Activated CD4-positive, alpha-beta T cell treated with anti-CD3 and anti-CD28 coated beads, Interleukin-2, amount 50 U/mL, for 48 hours (primary cell): ENCODE measurements at regions not wholly inside any gene's neighbourhood (a gene's known extent, or its start where the extent isn't known, plus 50 kb on each side); places are given as distances from the start of the nearest gene placed in this dataset.
A peak's percentile ranks its signal among the peaks of the same experiment; 100 is the strongest.
"Not testable (repeated sequence)": the region's sequence is repeated elsewhere in the genome, so short reads cannot be mapped to it uniquely, and the experiment has no call there.

Source experiments
- DNase-seq, 2 experiments: peaks; one replicate each; pipeline ENCODE4 v3.0.0-alpha.2; 2020

GRCh38 chr17:77322514-77323412 lies 182.0 kb downstream of the SEC14L1 start:
- no peak for DNase-seq

- peak in 1 of 2 experiments; percentile 21 for DNase-seq
These were observed 182.8 kb downstream of the SEC14L1 start for GRCh38 chr17:77323413-77324171.

GRCh38 chr17:77324227-77324626 lies 183.5 kb downstream of the SEC14L1 start:
- DNase-seq = no peak

GRCh38 chr17:77325577-77326075 lies 184.9 kb downstream of the SEC14L1 start:
- no peak for DNase-seq

- no peak for DNase-seq
These were observed 185.4 kb downstream of the SEC14L1 start for GRCh38 chr17:77326076-77326591.

GRCh38 chr17:77326636-77327035 lies 185.9 kb downstream of the SEC14L1 start:
- DNase-seq = no peak

GRCh38 chr17:77327181-77327565 lies 186.4 kb downstream of the SEC14L1 start:
- no peak for DNase-seq

GRCh38 chr17:77327566-77328464 lies 187.0 kb downstream of the SEC14L1 start:
- no peak for DNase-seq

- DNase-seq = no peak
These were observed 188.3 kb downstream of the SEC14L1 start for GRCh38 chr17:77328823-77329740.

GRCh38 chr17:77329741-77330531 lies 189.2 kb downstream of the SEC14L1 start:
- DNase-seq = no peak

GRCh38 chr17:77330602-77331081 lies 189.9 kb downstream of the SEC14L1 start:
- no peak for DNase-seq

GRCh38 chr17:77331301-77331864 lies 190.6 kb downstream of the SEC14L1 start:
- DNase-seq = peak; percentile 99

- peak; percentile 14 to 23 for DNase-seq
These were observed 191.5 kb downstream of the SEC14L1 start for GRCh38 chr17:77332034-77332971.

GRCh38 chr17:77332981-77333685 lies 192.4 kb downstream of the SEC14L1 start:
- DNase-seq = peak; percentile 36 to 48

- no peak for DNase-seq
These were observed 196.4 kb downstream of the SEC14L1 start for GRCh38 chr17:77337150-77337549.

GRCh38 chr17:77341069-77341541 lies 200.3 kb downstream of the SEC14L1 start:
- DNase-seq = no peak

GRCh38 chr17:77342656-77342990 lies 201.9 kb downstream of the SEC14L1 start:
- not testable (repeated sequence) for DNase-seq
